Endothelial cell of umbilical vein (primary cell): ENCODE measurements at regions not wholly inside any gene's neighbourhood (a gene's known extent, or its start where the extent isn't known, plus 50 kb on each side); places are given as distances from the start of the nearest gene placed in this dataset.

ENCODE experiments used
- BruUV-seq: library from RNA; stranded (reverse); fragments of 400-500 nt; replicated peaks from 2 replicates; lab custom pipeline; 2021; lab: Mats Ljungman, UMichigan
- CTCF ChIA-PET: fragments of 300-600, 350-600 bp; sonication (Branson Sonifier 250); formaldehyde crosslinking; loops from one replicate; lab custom pipeline; 2021; ENCODE audit warnings: antibody characterized with exemption, inconsistent platforms; lab: Charles Lee
- POLR2A ChIA-PET: fragments of 300-600, 350-600 bp; sonication (Branson Sonifier 250); formaldehyde crosslinking; loops from one replicate; lab custom pipeline; 2021; ENCODE audit warnings: antibody characterized with exemption, inconsistent platforms; lab: Charles Lee
- DNase-seq: peaks from one replicate; pipeline ENCODE4 v3.0.0-alpha.2; 2011; ENCODE audit warnings: low read depth, low spot score
- FAIRE-seq: peaks from 2 replicates; lab custom pipeline; 2011; peaks lifted over from hg19 to GRCh38; lab: Jason Lieb, UNC
- H2AFZ ChIP-seq: 2 replicates; pipeline ENCODE4 v1.6.0; 2012; ENCODE audit warnings: low read depth, low read length, control low read depth, inconsistent platforms
- H3K27ac ChIP-seq: 2 replicates; pipeline ENCODE4 v1.5.1; 2011; ENCODE audit warnings: low read depth, mild to moderate bottlenecking, control low read depth, low read length, moderate library complexity; ENCODE audit not compliant: insufficient read depth
- H3K27me3 ChIP-seq, 2 experiments: 2 replicates each; pipeline versions ENCODE4 v1.6.0 to v1.6.1; 2011; ENCODE audit warnings: low read length in 2 of 2, mixed read lengths in 1 of 2; ENCODE audit not compliant: control insufficient read depth in 2 of 2, insufficient read depth in 2 of 2
- H3K36me3 ChIP-seq, 2 experiments: 2 replicates in 1 of 2; 3 replicates in 1 of 2; pipeline ENCODE4 v1.5.1; 2011; ENCODE audit warnings: low read length in 2 of 2, mild to moderate bottlenecking in 1 of 2, moderate library complexity in 1 of 2; ENCODE audit not compliant: control insufficient read depth in 2 of 2, insufficient read depth in 2 of 2; ENCODE audit errors: extremely low read depth in 1 of 2
- H3K4me1 ChIP-seq: 3 replicates; pipeline ENCODE4 v1.5.1; 2011; ENCODE audit warnings: mild to moderate bottlenecking, low read length; ENCODE audit not compliant: control insufficient read depth, insufficient read depth; ENCODE audit errors: extremely low read depth
- H3K4me2 ChIP-seq: 2 replicates; pipeline ENCODE4 v1.6.1; 2011; ENCODE audit warnings: low read length, control low read depth, mixed read lengths; ENCODE audit not compliant: insufficient read depth
- H3K4me3 ChIP-seq, 3 experiments: fragments of 200-600 bp in 1 of 3; sonication (generic), shearing (Covaris generic) in 1 of 3; replicated peaks in 1 of 3; 2 replicates each; pipeline ENCODE4 v1.5.1; 2011 to 2016; ENCODE audit warnings: control low read depth in 3 of 3, low read length in 3 of 3, mild to moderate bottlenecking in 2 of 3, inconsistent platforms in 1 of 3, low read depth in 1 of 3, moderate library complexity in 1 of 3; ENCODE audit not compliant: insufficient read depth in 1 of 3
- H3K79me2 ChIP-seq: 2 replicates; pipeline ENCODE4 v1.6.0; 2012; ENCODE audit warnings: low read length, inconsistent platforms; ENCODE audit not compliant: control insufficient read depth, insufficient read depth
- H3K9ac ChIP-seq: replicated peaks from 2 replicates; pipeline ENCODE3; 2011; ENCODE audit warnings: low read length, control low read depth; ENCODE audit not compliant: insufficient read depth; ENCODE audit errors: extremely low read depth
- H3K9me1 ChIP-seq: replicated peaks from 3 replicates; pipeline ENCODE4 v1.6.0; 2011; ENCODE audit warnings: mild to moderate bottlenecking, low read length; ENCODE audit not compliant: control insufficient read depth, insufficient read depth; ENCODE audit errors: extremely low read depth
- H3K9me3 ChIP-seq: replicated peaks from 2 replicates; pipeline ENCODE4 v1.5.1; 2012; ENCODE audit warnings: low read length, inconsistent platforms; ENCODE audit not compliant: control insufficient read depth, insufficient read depth
- H4K20me1 ChIP-seq: replicated peaks from 2 replicates; pipeline ENCODE3; 2011; ENCODE audit warnings: mild to moderate bottlenecking, low read length; ENCODE audit not compliant: control insufficient read depth, insufficient read depth; ENCODE audit errors: extremely low read depth
- EZH2 ChIP-seq: IDR thresholded peaks from 2 replicates; pipeline ENCODE4 v1.6.1; 2012; ENCODE audit warnings: borderline replicate concordance, low read depth, mild to moderate bottlenecking, moderate library complexity, low read length, inconsistent platforms; ENCODE audit not compliant: severe bottlenecking
- FOS ChIP-seq: IDR thresholded peaks from 2 replicates; pipeline ENCODE4 v1.6.1; 2011; ENCODE audit warnings: mild to moderate bottlenecking, low read length, moderate library complexity, borderline replicate concordance; ENCODE audit not compliant: insufficient read depth
- GATA2 ChIP-seq: IDR thresholded peaks from 2 replicates; pipeline ENCODE4 v1.7.0; 2011; ENCODE audit warnings: low read depth, mild to moderate bottlenecking, moderate library complexity, mixed read lengths, low read length; ENCODE audit not compliant: insufficient read length, insufficient read depth
- JUN ChIP-seq: IDR thresholded peaks from 2 replicates; pipeline ENCODE4 v1.6.1; 2011; ENCODE audit warnings: borderline replicate concordance, low read depth; ENCODE audit not compliant: insufficient read length, insufficient read depth
- MYC ChIP-seq: IDR thresholded peaks from one replicate; pipeline ENCODE4 v1.6.1; 2011; ENCODE audit warnings: mild to moderate bottlenecking, low read depth, low read length
- POLR2A ChIP-seq: IDR thresholded peaks from 2 replicates; pipeline ENCODE4 v1.6.1; 2012; ENCODE audit warnings: low read depth, mild to moderate bottlenecking, control low read depth, low read length
- POLR2AphosphoS5 ChIP-seq: IDR thresholded peaks from 2 replicates; pipeline ENCODE4 v1.6.1; 2012; ENCODE audit warnings: low read depth, mild to moderate bottlenecking, control low read depth, low read length, moderate library complexity; ENCODE audit not compliant: insufficient read depth
- dilution Hi-C: fragments of 300-500 bp; cut with MboI; formaldehyde crosslinking; loops from one replicate; pipeline ENCODE4 v1.15.0; 2019; ENCODE audit warnings: low sequenced_read_pairs; ENCODE audit not compliant: extremely low pct_ligation_motif_present
- intact Hi-C: fragments of 100-400 bp; cut with micrococcal nuclease; formaldehyde crosslinking; loops from one replicate; pipeline ENCODE4 v1.10.0; 2022
- TF ChIP-seq, protein P1 (sequence below), 2 donors: IDR thresholded peaks; 1 replicate in 1 of 2; 2 replicates in 1 of 2; pipeline ENCODE4 v1.5.1; 2011; ENCODE audit warnings: low read length in 2 of 2, mild to moderate bottlenecking in 2 of 2, moderate library complexity in 2 of 2, control low read depth in 1 of 2, inconsistent platforms in 1 of 2, low read depth in 1 of 2; ENCODE audit not compliant: insufficient read depth in 1 of 2; ENCODE audit errors: extremely low read depth in 1 of 2
- TF ChIP-seq, protein P2 (sequence below): IDR thresholded peaks from 2 replicates; pipeline ENCODE4 v1.6.1; 2011; ENCODE audit not compliant: insufficient read depth, insufficient read length

DNA sequence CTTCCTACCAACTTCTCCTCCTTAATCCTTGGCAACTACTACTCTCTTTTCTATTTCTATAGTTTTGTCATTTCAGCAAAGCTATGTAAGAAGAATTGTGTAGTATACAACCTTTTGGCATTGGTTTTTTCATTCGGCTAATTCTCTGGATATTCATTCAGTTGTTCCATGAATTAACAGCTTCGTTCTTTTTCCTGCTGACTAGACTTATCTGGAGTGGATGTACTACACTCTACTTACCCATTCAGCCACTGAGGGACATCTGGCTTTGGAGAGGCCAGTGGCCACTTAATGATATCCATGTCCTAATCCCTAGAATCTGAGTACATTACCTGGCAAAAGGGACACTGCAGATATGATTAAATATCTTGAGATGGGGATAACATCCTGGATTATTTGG is 623.9 kb downstream of the DOK5 start:
- no peak overlapping the region for H2AFZ ChIP-seq
- H3K4me3 ChIP-seq: no peak overlapping the region
- no peak for FAIRE-seq
- H3K79me2 ChIP-seq: no peaks in the 10 kb centered on the region
- CTCF ChIA-PET: no interaction called here
- H3K9ac ChIP-seq: no peak overlapping the region
- no peaks in the 10 kb centered on the region for H3K36me3 ChIP-seq
- H3K4me2 ChIP-seq: no peak overlapping the region
- no peaks in the 10 kb centered on the region for H4K20me1 ChIP-seq
- dilution Hi-C loops: no loop called here
- H3K9me3 ChIP-seq: peaks cover 3% of the 10 kb centered on the region
- no peak for DNase-seq
- no peaks in the 10 kb centered on the region for H3K9me1 ChIP-seq
- no peaks in the 10 kb centered on the region for H3K4me1 ChIP-seq
- no peak for TF ChIP-seq JUN
- TF ChIP-seq FOS: no peak
- TF ChIP-seq EZH2: no peak
- TF ChIP-seq POLR2A: no peak
- TF ChIP-seq, protein P1, sequence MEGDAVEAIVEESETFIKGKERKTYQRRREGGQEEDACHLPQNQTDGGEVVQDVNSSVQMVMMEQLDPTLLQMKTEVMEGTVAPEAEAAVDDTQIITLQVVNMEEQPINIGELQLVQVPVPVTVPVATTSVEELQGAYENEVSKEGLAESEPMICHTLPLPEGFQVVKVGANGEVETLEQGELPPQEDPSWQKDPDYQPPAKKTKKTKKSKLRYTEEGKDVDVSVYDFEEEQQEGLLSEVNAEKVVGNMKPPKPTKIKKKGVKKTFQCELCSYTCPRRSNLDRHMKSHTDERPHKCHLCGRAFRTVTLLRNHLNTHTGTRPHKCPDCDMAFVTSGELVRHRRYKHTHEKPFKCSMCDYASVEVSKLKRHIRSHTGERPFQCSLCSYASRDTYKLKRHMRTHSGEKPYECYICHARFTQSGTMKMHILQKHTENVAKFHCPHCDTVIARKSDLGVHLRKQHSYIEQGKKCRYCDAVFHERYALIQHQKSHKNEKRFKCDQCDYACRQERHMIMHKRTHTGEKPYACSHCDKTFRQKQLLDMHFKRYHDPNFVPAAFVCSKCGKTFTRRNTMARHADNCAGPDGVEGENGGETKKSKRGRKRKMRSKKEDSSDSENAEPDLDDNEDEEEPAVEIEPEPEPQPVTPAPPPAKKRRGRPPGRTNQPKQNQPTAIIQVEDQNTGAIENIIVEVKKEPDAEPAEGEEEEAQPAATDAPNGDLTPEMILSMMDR (IDR thresholded peaks at IDR 0.05; ENCODE audit: extremely low read depth in 1 of 2, insufficient read depth in 1 of 2, low read depth in 1 of 2, low read length in 2 of 2): no peak
- TF ChIP-seq MYC: no peak
- no peak for TF ChIP-seq GATA2
- TF ChIP-seq POLR2AphosphoS5: no peak
- TF ChIP-seq, protein P2, sequence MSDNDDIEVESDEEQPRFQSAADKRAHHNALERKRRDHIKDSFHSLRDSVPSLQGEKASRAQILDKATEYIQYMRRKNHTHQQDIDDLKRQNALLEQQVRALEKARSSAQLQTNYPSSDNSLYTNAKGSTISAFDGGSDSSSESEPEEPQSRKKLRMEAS: no peak
- BruUV-seq: no TSS peak
- no peaks in the 10 kb centered on the region for H3K27me3 ChIP-seq
- intact Hi-C loops: no loop called here
- POLR2A ChIA-PET: no interaction called here
- H3K27ac ChIP-seq: no peak overlapping the region
